M059J (cell line): ENCODE measurements at regions not wholly inside any gene's neighbourhood (a gene's known extent, or its start where the extent isn't known, plus 50 kb on each side); places are given as distances from the start of the nearest gene placed in this dataset.

Experiments used
- DNase-seq: peaks from one replicate; pipeline ENCODE4 v3.0.0-alpha.2; 2012; ENCODE audit warnings: low read depth

GRCh38 chr11:10619131-10619680 lies 50.7 kb upstream of the LYVE1 start:
- DNase-seq, result no peak

- no peak for DNase-seq
Measured at GRCh38 chr11:10618490-10618889, 50.0 kb upstream of the LYVE1 start.
